IMR-90 (cell line): ENCODE measurements at regions not wholly inside any gene's neighbourhood (a gene's known extent, or its start where the extent isn't known, plus 50 kb on each side); places are given as distances from the start of the nearest gene placed in this dataset.

Experiments used
- BHLHE40 ChIP-seq: fragments of 150-350 bp; IDR thresholded peaks from 2 replicates; pipeline ENCODE4 v1.6.1; 2016; ENCODE audit warnings: mild to moderate bottlenecking, low read depth, low read length
- CTCF ChIP-seq: conservative IDR thresholded peaks from 2 replicates; pipeline ENCODE4 v1.5.1; 2012; ENCODE audit warnings: mild to moderate bottlenecking, low read depth, low read length, improper control_type of control experiment
- FOS ChIP-seq: fragments of 150-350 bp; IDR thresholded peaks from 2 replicates; pipeline ENCODE4 v1.6.1; 2016; ENCODE audit warnings: low read depth, low read length
- POLR2A ChIP-seq: IDR thresholded peaks from 2 replicates; pipeline ENCODE4 v1.6.1; 2012; ENCODE audit warnings: mild to moderate bottlenecking, low read depth, low read length
- RFX5 ChIP-seq: IDR thresholded peaks from 2 replicates; pipeline ENCODE4 v1.8.0; 2012; ENCODE audit warnings: low read depth, mild to moderate bottlenecking, low read length, moderate library complexity
- SMC3 ChIP-seq: fragments of 150-350 bp; IDR thresholded peaks from 2 replicates; pipeline ENCODE4 v1.6.1; 2016; ENCODE audit warnings: low read depth, mild to moderate bottlenecking, antibody characterized with exemption, low read length, moderate library complexity

GRCh38 chr18:37861981-37862380 is 296.4 kb upstream of the CELF4 start:
- TF ChIP-seq FOS, result no peak
- no peak for TF ChIP-seq CTCF
- no peak for TF ChIP-seq POLR2A
- TF ChIP-seq BHLHE40, result no peak
- no peak for TF ChIP-seq SMC3
- TF ChIP-seq RFX5, result no peak
